Germinal center (tissue), 1 donor: ENCODE measurements at regions not wholly inside any gene's neighbourhood (a gene's known extent, or its start where the extent isn't known, plus 50 kb on each side); places are given as distances from the start of the nearest gene placed in this dataset.

Experiments used
- DNase-seq: peaks from one replicate; pipeline ENCODE4 v3.0.0; 2012; ENCODE audit warnings: mixed read lengths, low spot score

GRCh38 chr15:66905954-66906353, 159.4 kb upstream of the SMAD3 start:
- no peak for DNase-seq

GRCh38 chr15:66906668-66907614, 158.5 kb upstream of the SMAD3 start:
- no peak for DNase-seq

DNA sequence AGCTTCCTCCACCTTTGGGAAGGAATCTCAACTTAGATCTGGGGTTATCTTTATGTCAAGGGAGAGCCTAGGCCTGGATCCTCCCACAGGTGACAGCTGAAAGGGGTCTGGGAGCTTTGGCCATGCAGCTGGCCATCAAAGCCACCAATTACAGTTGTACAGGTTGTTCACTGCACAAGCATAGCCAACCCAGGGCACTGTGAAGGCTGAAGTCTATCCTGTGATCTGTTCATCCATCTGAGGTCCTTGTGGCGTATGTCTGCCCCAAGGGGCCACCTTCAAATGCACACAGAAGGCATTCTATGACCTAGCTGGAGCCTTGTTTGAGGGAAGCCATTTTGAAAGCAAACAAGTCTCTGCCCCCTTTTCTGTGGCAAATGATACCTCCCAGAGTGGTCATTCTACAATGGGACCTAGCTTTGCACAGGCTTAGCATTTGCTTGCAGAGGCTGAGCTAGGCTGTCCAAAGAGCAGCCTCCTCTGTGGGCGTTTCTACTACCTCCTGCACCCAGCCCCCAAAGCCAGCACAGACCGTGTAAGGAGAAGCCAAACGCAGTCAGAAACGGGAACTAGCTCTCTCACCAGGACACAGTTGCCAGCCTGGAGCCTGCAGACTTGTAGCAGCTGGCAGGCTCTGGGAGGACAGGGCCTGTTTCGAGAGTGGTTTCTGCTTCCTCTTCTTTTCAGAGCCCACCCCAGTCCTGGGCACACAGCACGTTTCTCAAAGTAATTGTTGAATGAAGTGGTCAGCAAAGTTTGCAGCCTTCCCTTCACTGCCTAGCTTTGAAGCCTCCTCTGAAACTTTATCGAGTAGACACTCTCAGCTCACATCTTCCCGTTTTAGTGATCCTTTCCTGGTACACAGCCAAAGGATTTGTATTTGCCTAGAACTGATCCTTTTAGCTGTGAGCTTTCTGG, 157.3 kb upstream of the SMAD3 start:
- DNase-seq: peak; percentile 59

DNA sequence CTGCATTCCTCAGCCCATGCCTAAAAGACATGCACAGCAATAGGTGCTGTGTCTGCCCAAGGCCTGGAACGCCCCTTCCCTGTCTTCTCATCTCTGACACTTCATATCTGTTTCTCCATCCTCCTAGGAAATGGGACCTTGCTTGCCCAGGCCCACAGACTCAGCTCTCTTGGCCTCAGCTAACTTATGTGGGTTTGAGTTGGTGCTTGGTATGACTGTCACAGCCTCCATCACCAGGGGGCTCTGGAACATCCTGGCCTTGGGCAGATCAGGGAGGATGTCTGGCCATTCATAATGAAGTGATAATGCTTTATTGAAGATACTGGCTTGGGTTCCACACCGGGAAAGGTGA, 156.7 kb upstream of the SMAD3 start:
- no peak for DNase-seq

DNA sequence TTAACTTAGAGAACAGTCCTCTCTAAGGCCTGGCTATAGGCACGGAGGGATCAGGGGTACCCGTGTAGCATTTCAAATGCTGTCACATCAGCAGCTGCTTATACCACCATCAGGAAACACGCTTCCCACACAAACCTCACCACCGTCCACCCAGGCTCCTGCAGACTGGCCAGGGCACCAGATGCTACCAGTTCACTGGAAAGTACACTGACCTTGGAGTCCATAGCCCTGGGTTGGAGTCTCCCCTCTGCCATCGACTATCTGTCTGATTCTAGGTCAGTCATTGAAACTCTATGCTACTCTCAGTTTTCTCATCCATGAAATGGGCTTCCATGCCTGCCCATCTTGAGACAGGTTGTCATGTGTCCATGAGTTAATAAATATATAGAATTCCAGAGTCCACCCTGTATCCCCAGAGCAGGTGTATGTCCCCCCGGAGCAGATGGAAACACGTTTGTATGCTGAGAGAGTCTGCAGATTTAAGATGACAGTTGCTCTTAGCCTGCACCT, 156.0 kb upstream of the SMAD3 start:
- no peak for DNase-seq

DNA sequence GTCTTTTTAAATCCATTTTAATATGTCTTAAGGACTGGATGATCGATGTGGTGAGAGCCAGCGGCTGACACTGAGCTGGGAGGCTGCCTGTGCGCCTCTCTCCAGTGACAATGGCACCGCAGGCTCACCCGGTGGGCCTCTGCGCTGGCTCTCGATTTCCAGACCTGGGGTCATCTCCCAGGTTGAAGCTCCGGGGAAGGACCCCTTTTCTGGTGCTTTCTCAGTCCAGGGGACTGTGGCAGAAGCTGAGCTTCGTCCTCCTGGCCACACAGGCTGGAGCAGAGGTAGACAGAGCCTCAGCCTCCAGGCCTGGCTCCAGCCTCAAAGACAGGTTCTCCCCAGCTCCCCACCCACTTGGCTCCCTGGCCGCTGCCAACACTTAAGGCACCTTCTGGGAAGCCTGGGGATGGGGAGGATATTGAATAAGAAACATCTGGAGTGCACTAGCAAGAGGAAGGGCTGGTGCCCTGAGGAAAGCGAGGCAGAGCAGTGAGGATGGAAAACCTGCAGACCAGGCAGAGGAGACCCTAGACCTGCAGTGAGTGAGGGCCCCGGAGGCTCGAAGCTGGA, 154.2 kb upstream of the SMAD3 start:
- no peak for DNase-seq

DNA sequence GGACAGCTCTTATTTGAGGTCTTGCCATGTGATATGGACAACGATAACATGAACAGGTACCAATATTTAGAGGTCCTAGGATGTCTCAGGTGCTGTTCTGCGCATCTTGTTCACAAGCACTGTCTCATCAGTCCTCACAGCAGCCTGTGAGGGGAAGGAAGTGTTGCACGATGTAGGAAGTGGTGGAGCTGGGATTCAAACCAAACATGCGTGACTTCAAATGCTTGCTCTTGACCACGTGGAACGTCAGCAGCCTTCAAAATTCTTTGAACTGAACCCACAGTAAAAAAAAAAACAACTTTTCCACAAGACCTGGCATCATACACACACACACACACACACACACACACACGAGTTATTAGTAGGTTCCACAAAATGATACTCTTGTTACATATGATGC, 153.4 kb upstream of the SMAD3 start:
- no peak for DNase-seq

GRCh38 chr15:66912441-66912840, 153.0 kb upstream of the SMAD3 start:
- no peak for DNase-seq

DNA sequence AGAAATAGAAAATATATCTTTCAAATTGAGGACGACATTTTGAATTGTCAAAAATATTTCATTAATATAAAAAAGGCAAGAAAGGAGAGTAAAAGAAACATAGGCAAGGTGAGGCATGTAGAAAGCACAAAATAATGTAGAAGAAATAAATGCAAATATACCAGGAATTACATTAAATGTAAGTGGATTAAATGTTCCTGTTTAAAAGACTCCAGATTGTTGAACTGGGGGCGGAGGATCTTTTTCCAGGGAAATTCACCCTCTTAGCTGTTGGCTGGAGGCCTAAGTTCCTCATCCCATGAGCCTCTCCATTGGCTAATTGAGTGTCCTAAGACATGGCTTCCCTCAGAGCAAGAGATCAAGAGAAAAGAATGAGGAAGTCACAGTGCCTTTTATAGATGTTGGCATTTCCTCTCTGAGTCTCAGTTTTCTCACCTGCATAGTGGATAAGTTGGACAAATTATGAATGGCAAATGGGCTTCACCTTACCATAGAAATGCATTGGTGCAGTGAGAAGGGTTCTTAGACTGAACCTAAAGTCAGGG, 147.4 kb upstream of the SMAD3 start:
- no peak for DNase-seq

- DNase-seq: no peak
Measured at GRCh38 chr15:66919421-66919820, 146.0 kb upstream of the SMAD3 start.

DNA sequence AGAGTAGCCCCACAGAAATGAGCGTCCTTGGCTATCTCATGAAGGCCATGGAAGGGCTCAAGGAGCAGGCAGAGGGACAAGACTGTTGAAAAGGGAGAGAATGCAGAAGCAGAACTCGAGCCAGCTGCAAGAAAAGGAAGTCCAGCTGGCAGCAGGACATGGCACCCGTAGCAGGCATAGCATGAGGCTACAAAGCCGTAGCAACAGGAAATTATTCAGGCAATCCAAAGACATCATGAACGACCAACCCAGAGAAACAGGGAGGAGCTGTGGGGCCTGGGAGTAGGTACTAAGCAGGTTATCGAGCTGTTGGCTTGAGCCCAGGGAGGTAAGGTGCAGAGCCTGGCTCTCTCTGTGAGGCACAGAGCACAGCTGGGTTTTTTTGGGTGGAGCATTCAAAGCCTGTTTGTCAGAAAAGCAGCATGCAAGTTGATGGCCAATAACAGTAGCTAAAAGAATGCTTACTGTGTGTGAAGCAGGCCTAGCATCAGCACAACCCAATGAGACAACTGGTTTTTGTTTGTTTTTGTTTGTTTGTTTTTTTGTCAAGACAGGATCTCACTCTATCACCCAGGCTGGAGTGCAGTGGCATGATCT, 144.0 kb upstream of the SMAD3 start:
- no peak for DNase-seq

- DNase-seq: no peak
Measured at GRCh38 chr15:66922608-66923007, 142.8 kb upstream of the SMAD3 start.

DNA sequence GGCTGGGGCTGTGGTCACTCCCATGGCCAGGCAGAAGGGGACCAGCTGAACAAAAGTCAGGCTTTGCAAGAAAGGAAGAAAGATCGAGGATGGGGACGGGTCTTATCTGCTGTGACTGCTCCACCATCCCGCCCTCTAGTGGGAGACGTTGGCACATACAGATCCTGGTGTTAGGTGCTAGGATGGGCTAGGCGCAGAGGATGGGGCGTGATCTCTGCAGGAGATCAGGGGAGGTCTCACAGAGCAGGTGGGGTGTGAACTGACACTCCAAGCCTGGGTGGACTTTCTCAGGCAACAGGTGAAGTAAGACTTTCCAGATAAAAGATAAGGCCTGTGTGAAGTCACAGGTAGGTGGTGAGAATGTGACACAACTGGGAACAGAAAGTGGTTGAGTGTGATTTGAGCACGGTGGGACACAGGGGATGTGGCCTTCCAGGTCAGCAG, 141.9 kb upstream of the SMAD3 start:
- peak; percentile 56 for DNase-seq

DNA sequence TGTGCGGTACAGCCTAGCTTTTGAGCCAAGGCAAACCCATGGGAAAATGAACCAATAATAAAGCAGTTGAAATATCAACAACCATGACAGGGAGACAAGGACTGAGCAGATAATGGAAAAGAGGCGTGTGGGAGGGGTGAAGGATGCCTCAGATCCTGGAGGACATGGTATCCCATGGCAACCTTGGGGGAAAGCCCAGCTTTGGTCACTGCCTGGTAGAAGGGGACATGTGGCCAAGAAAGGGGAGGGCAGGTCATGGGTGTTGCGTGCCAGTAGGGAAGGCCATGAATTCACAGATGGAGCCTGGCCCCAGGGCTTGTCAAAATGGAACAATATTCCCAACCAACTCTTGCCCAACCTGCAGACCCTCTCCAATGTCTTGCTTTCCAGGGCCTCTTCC, 140.5 kb upstream of the SMAD3 start:
- DNase-seq: no peak

DNA sequence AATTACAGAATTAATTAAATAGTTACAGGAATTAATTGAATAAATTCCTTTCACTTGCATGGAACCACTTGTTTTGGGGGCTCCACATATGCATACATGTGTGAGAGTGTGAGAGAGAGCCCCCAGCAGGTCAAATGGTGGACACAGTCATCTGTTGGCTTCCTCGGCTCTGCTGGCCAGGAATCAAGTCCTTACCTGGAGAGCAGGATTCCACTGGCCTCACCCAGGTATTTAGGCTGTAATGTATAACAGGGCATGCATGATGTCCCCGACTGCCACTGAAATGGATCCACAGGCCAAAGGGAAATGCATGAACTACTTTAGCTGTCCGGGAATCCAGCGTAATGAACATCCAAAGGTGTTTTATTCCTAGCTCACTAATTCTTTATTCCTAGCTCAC, 139.7 kb upstream of the SMAD3 start:
- DNase-seq: no peak

DNA sequence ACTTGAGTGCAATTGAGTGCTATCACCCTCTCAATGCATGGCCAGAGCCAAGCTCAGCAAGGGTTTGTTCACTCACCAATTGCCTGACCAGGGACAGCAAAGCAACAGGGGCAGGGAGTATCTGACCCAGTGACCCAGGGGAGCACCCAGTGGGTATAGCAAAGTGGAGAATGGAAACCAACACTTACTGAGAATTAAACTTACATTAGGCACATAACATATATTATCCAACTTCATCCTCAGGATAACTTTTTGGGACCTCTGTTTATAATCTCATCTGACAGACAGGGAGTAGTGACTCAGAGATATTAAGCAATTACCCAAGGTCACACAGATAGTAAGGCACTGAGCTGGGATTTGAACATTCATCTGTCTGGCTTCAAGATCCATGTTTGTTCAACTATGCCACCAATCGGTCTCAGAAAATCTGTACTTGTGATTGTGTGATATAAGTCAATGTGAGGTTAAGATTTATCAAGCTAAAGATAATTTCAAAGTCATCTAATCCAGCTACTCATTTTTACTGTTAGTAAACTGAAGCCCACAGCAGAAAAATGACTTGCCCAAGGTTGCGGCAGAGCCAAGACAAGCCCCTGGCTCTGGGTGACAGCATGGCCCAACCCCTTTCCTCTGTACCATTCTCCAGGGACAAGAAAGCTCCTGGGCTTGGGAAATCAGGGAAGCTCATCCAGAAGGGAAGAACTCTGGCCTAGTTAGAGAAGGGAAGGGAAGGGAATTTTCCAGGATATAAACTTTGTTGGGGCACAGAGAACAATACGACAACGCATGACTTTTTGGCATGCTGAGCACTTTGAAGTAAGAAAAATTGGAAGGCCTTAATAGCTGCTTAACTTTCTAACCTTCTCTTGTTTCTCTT, 138.0 kb upstream of the SMAD3 start:
- no peak for DNase-seq

DNA sequence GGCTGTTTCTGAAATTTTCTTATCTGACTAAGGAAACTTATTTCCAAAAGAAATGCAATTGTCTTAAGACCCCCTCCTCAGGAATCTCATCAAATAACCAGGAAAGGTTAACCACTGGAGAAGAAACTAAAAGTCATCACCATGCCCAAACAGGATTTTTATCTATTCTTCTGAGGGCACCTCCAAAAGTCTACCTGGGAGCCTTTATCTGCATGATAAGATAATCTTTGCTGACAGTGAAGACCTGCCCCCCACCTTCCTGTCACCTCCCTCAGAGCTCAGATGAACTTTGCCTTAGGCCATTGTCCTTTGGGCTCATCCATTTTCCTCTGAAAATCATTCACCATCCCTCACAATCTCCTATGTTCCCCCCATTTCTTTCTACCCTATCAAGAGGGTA, 137.3 kb upstream of the SMAD3 start:
- no peak for DNase-seq

DNA sequence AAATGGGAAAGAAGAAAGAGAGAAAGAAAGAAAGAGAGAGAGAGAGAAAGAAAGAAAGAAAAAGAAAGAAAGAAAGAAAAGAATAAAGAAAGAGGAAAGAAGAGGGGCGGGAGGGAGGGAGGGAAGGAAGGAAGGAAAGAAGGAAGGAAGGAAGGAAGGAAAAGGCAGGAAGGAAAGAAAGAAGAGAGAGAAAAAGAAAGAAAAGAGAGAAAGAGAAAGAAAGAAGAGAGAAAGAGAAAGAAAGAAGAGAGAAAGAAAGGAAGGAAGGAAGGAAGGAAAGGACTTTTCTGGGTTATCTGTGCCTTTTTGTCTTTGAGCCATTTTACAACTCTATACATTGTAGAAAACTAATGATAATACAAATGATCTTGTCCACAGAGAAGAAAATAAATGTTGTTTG, 136.6 kb upstream of the SMAD3 start:
- no peak for DNase-seq

GRCh38 chr15:66929843-66930402, 135.5 kb upstream of the SMAD3 start:
- DNase-seq: no peak
